Neuronal stem cell (in vitro differentiated cells): ENCODE measurements at regions not wholly inside any gene's neighbourhood (a gene's known extent, or its start where the extent isn't known, plus 50 kb on each side); places are given as distances from the start of the nearest gene placed in this dataset.
"Not testable (repeated sequence)": the region's sequence is repeated elsewhere in the genome, so short reads cannot be mapped to it uniquely, and the experiment has no call there.

Experiments
- DNase-seq: peaks from one replicate; pipeline ENCODE4 v3.0.0-alpha.2; 2013; ENCODE audit warnings: low spot score
- H2AFZ ChIP-seq: one replicate; pipeline ENCODE4 v1.6.1; 2013; ENCODE audit warnings: mild to moderate bottlenecking, low read length, inconsistent platforms
- H2AK5ac ChIP-seq: 2 replicates; pipeline ENCODE4 v1.6.1; 2013; ENCODE audit warnings: low read depth, mild to moderate bottlenecking, inconsistent platforms, low read length, moderate library complexity, mixed read lengths
- H2BK120ac ChIP-seq: 2 replicates; pipeline ENCODE4 v1.6.1; 2013; ENCODE audit warnings: low read depth, mild to moderate bottlenecking, inconsistent platforms, low read length, moderate library complexity, mixed read lengths
- H2BK12ac ChIP-seq: one replicate; pipeline ENCODE4 v1.6.1; 2013; ENCODE audit warnings: low read length, inconsistent platforms
- H2BK15ac ChIP-seq: 2 replicates; pipeline ENCODE4 v1.6.1; 2013; ENCODE audit warnings: mild to moderate bottlenecking, low read length, inconsistent platforms, mixed read lengths
- H2BK5ac ChIP-seq: one replicate; pipeline ENCODE4 v1.6.1; 2013; ENCODE audit warnings: inconsistent platforms, mild to moderate bottlenecking, low read length, moderate library complexity
- H3K14ac ChIP-seq: one replicate; pipeline ENCODE4 v1.6.1; 2013; ENCODE audit warnings: low read length, inconsistent platforms
- H3K18ac ChIP-seq: 2 replicates; pipeline ENCODE4 v1.6.1; 2013; ENCODE audit warnings: low read length, inconsistent platforms
- H3K23ac ChIP-seq: 2 replicates; pipeline ENCODE4 v1.6.1; 2013; ENCODE audit warnings: low read depth, mild to moderate bottlenecking, mixed read lengths, low read length, inconsistent platforms; ENCODE audit not compliant: poor library complexity
- H3K27ac ChIP-seq: replicated peaks from 3 replicates; pipeline ENCODE4 v1.5.1; 2013; ENCODE audit warnings: low read length, inconsistent platforms
- H3K27me3 ChIP-seq, 3 experiments: 2 replicates each; pipeline ENCODE4 v1.6.1; 2013; ENCODE audit warnings: low read length in 3 of 3, mild to moderate bottlenecking in 2 of 3, inconsistent platforms in 1 of 3, low read depth in 1 of 3, mixed read lengths in 1 of 3, moderate library complexity in 1 of 3; ENCODE audit not compliant: control insufficient read depth in 3 of 3, insufficient read depth in 3 of 3
- H3K36me3 ChIP-seq, 2 donors: replicated peaks in 1 of 2; 2 replicates each; pipeline ENCODE4 v1.6.1; 2013; ENCODE audit warnings: low read length in 2 of 2; ENCODE audit not compliant: control insufficient read depth in 2 of 2, insufficient read depth in 2 of 2
- H3K4ac ChIP-seq: 2 replicates; pipeline ENCODE4 v1.6.1; 2013; ENCODE audit warnings: inconsistent platforms, mild to moderate bottlenecking, low read length, moderate library complexity
- H3K4me1 ChIP-seq, 2 donors: 1 replicate in 1 of 2; 2 replicates in 1 of 2; pipeline ENCODE4 v1.6.1; 2013; ENCODE audit warnings: low read length in 2 of 2, low read depth in 1 of 2; ENCODE audit not compliant: control insufficient read depth in 2 of 2, insufficient read depth in 1 of 2
- H3K4me2 ChIP-seq: one replicate; pipeline ENCODE4 v1.6.1; 2013; ENCODE audit warnings: mild to moderate bottlenecking, low read length, inconsistent platforms; ENCODE audit not compliant: insufficient read depth, poor library complexity, severe bottlenecking
- H3K4me3 ChIP-seq, 2 donors: 2 replicates each; pipeline ENCODE4 v1.5.1; 2013; ENCODE audit warnings: low read length in 2 of 2, mild to moderate bottlenecking in 2 of 2, inconsistent platforms in 1 of 2, moderate library complexity in 1 of 2
- H3K79me1 ChIP-seq: one replicate; pipeline ENCODE4 v1.6.1; 2013; ENCODE audit warnings: low read depth, mild to moderate bottlenecking, inconsistent platforms, low read length, moderate library complexity
- H3K9ac ChIP-seq: one replicate; pipeline ENCODE4 v1.6.1; 2013; ENCODE audit warnings: mild to moderate bottlenecking, low read depth, low read length, inconsistent platforms; ENCODE audit not compliant: poor library complexity
- H3K9me3 ChIP-seq, 2 donors: replicated peaks in 1 of 2; 2 replicates each; pipeline versions ENCODE3 to v1.6.1; 2013; ENCODE audit warnings: low read length in 2 of 2, mild to moderate bottlenecking in 2 of 2, inconsistent platforms in 1 of 2, low read depth in 1 of 2, mixed read lengths in 1 of 2, moderate library complexity in 1 of 2; ENCODE audit not compliant: control insufficient read depth in 2 of 2, insufficient read depth in 1 of 2
- H4K8ac ChIP-seq: one replicate; pipeline ENCODE4 v1.6.1; 2013; ENCODE audit warnings: low read depth, mild to moderate bottlenecking, inconsistent platforms, low read length, moderate library complexity
- H4K91ac ChIP-seq: one replicate; pipeline ENCODE4 v1.6.1; 2013; ENCODE audit warnings: low read length, low read depth, mild to moderate bottlenecking, inconsistent platforms; ENCODE audit not compliant: poor library complexity
- WGBS, 2 donors: extraction: QIAGEN DNeasy Blood & Tissue Kit; methylation state at CpG; one replicate each; pipeline ENCODE4 v1.1.7; 2013; ENCODE audit warnings: missing lambda C conversion rate in 2 of 2, mixed read lengths in 1 of 2; ENCODE audit not compliant: insufficient read length in 2 of 2, insufficient replicate concordance in 1 of 2; ENCODE audit errors: extremely low coverage in 2 of 2; 5-methylcytosine and 5-hydroxymethylcytosine counted together

DNA sequence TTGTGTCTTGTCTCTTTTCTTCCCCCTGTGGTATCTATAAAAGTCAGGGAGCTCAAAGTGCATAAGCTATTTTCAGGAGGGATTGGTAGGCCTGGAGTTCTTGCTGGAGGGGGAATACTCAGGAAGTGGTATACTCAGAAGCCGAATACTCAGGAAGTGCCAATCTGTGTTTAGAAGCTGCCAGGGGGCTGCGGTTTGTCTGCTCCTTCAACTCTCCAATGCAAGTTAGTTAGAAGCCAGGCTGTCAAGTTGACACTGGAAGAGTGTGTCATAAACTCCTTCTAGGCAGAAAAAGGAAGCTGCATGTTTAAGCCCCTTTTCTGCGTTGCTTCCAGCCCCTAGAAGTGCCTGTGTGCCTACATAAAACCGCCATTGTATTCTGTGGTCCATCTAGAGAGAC is 366.5 kb downstream of the TAF11L14 start:
- Histone ChIP-seq H3K4me3 (no peak overlapping the region), H3K27me3 (no peaks in the 10 kb centered on the region), H2BK5ac (no peak overlapping the region), H4K8ac (no peak overlapping the region), H2BK120ac (no peak overlapping the region), H3K4me2 (no peak overlapping the region), H3K4me1 (no peaks in the 10 kb centered on the region), H2AFZ (peak overlapping the region; percentile 4), H3K9ac (no peak overlapping the region), H2BK15ac (no peak overlapping the region), H3K27ac (no peak overlapping the region), H3K14ac (no peak overlapping the region), H3K4ac (no peak overlapping the region), H4K91ac (no peak overlapping the region), H3K79me1 (no peaks in the 10 kb centered on the region), H3K18ac (no peak overlapping the region), H3K23ac (no peak overlapping the region), H2AK5ac (no peak overlapping the region), H2BK12ac (no peak overlapping the region), H3K36me3 (no peaks in the 10 kb centered on the region), H3K9me3 (no peaks in the 10 kb centered on the region)
- no peak for DNase-seq
- WGBS, 2 donors, result no CpG with 5 or more reads among the region's 4 CpGs

- H4K91ac ChIP-seq, result no peak overlapping the region
- H3K36me3 ChIP-seq, result no peaks in the 10 kb centered on the region
- H2BK15ac ChIP-seq, result no peak overlapping the region
- H3K4me2 ChIP-seq, result no peak overlapping the region
- no peak overlapping the region for H2BK120ac ChIP-seq
- no peaks in the 10 kb centered on the region for H3K27me3 ChIP-seq
- no peak overlapping the region for H2BK5ac ChIP-seq
- no peak overlapping the region for H3K9ac ChIP-seq
- no peak overlapping the region for H2BK12ac ChIP-seq
- no peaks in the 10 kb centered on the region for H3K4me1 ChIP-seq
- no peak overlapping the region for H3K23ac ChIP-seq
- no peak overlapping the region for H4K8ac ChIP-seq
- no peak overlapping the region for H3K4me3 ChIP-seq
- H2AFZ ChIP-seq, result no peak overlapping the region
- no peak overlapping the region for H3K27ac ChIP-seq
- no peaks in the 10 kb centered on the region for H3K9me3 ChIP-seq
- DNase-seq, result no peak
- H3K14ac ChIP-seq, result no peak overlapping the region
- H2AK5ac ChIP-seq, result no peak overlapping the region
- H3K4ac ChIP-seq, result no peak overlapping the region
- no peak overlapping the region for H3K18ac ChIP-seq
- no peaks in the 10 kb centered on the region for H3K79me1 ChIP-seq
Observed at GRCh38 chr5:18003312-18003711, 369.1 kb downstream of the TAF11L14 start.

DNA sequence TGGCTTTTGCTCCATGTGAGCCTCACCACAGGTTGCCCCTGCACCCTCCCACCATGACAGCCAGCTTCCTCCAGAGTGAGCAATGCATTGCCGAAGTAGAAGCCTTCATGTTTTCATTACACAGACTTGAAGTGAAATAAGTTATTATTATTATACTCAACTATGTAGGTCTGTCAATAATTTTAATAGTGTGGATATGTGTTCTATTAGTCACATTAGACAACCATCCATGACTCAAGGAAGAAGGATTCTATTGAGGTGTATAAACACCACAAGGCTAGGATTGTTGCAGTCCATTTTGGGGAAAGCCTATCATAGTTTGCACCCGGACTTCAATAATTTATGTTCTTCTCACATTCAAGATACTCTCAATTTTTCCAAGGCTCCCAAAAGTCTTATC is 369.5 kb downstream of the TAF11L14 start:
- H4K91ac ChIP-seq, result no peak overlapping the region
- H3K36me3 ChIP-seq, result no peaks in the 10 kb centered on the region
- H3K23ac ChIP-seq, result no peak overlapping the region
- H3K4me1 ChIP-seq, result no peaks in the 10 kb centered on the region
- H2BK5ac ChIP-seq, result no peak overlapping the region
- no peaks in the 10 kb centered on the region for H3K9me3 ChIP-seq
- H2AK5ac ChIP-seq, result no peak overlapping the region
- H3K79me1 ChIP-seq, result no peaks in the 10 kb centered on the region
- no peak overlapping the region for H2BK12ac ChIP-seq
- H2BK15ac ChIP-seq, result no peak overlapping the region
- H3K14ac ChIP-seq, result no peak overlapping the region
- no peak overlapping the region for H3K4me2 ChIP-seq
- WGBS, 2 donors, result no CpG with 5 or more reads among the region's 2 CpGs
- H3K27me3 ChIP-seq, result no peaks in the 10 kb centered on the region
- H3K18ac ChIP-seq, result no peak overlapping the region
- H4K8ac ChIP-seq, result no peak overlapping the region
- no peak for DNase-seq
- H3K27ac ChIP-seq, result no peak overlapping the region
- H2BK120ac ChIP-seq, result no peak overlapping the region
- no peak overlapping the region for H3K4ac ChIP-seq
- H3K9ac ChIP-seq, result no peak overlapping the region
- no peak overlapping the region for H3K4me3 ChIP-seq
- no peak overlapping the region for H2AFZ ChIP-seq

- not testable (repeated sequence) for H3K14ac ChIP-seq, H3K9me3 ChIP-seq
Observed at GRCh38 chr5:18006235-18006634, 372.0 kb downstream of the TAF11L14 start.

More at GRCh38 chr5:18006235-18006634, 372.0 kb downstream of the TAF11L14 start:
- H3K36me3 ChIP-seq, H2BK15ac ChIP-seq, H3K27me3 ChIP-seq, H3K79me1 ChIP-seq, H4K8ac ChIP-seq, H3K4me2 ChIP-seq, H3K4me1 ChIP-seq, H3K27ac ChIP-seq, H3K4me3 ChIP-seq, H2AK5ac ChIP-seq, DNase-seq, H2BK5ac ChIP-seq, H2BK120ac ChIP-seq, H3K23ac ChIP-seq, H3K9ac ChIP-seq, H4K91ac ChIP-seq, H3K4ac ChIP-seq, H3K18ac ChIP-seq, H2BK12ac ChIP-seq: not testable (repeated sequence)
- peak overlapping the region; percentile 17 for H2AFZ ChIP-seq
- WGBS, 2 donors, result no CpG with 5 or more reads among the region's 8 CpGs
